GM18858 (cell line): ENCODE measurements at regions not wholly inside any gene's neighbourhood (a gene's known extent, or its start where the extent isn't known, plus 50 kb on each side); places are given as distances from the start of the nearest gene placed in this dataset.

ENCODE experiments used
- ATAC-seq: cut with Tn5 transposase; IDR thresholded peaks from one replicate; pipeline ENCODE4 v1.9.1; 2021; ENCODE audit not compliant: unreplicated experiment

DNA sequence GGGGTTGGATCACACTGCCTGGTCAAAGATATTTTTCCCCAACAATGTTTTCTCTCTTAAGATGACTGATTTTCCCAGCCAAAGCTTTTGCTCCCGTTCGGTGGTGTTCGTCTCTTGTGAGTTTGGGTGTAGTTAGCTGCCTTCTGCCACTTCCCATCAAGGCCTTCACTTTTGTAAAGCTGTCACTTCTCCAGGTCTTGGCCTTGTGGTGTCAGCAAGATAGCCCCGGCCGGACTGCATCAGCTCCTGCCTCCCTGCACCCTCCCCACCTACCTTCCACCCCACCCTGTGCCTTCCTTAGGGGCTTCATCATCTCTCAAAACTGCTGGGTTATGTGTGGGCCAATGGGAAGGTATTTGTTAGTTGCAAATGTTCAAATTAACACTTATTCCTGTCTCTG lies 228.9 kb downstream of the BCL11A start:
- ATAC-seq = no peak

DNA sequence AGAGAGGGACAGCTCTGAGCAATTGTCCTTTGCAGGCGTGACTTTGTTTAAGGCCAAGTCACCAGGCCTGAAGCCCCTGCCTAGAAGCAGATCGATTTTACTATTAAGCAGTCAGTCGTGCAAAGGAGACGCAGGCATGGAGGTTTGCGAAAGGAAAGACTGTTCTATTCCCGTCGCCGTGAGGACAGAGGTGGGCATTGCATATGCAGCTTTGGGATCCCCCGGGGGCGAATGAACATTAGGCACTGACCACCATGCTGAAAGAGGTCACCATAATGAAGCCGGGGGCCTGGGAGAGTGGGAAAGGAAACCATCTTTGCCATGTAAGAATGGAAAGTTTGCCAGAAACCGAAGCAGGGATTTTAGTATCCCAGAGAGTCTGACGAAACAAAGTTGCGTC lies 231.6 kb downstream of the BCL11A start:
- no peak for ATAC-seq

GRCh38 chr2:60320724-60321123 lies 232.7 kb downstream of the BCL11A start:
- ATAC-seq = no peak

DNA sequence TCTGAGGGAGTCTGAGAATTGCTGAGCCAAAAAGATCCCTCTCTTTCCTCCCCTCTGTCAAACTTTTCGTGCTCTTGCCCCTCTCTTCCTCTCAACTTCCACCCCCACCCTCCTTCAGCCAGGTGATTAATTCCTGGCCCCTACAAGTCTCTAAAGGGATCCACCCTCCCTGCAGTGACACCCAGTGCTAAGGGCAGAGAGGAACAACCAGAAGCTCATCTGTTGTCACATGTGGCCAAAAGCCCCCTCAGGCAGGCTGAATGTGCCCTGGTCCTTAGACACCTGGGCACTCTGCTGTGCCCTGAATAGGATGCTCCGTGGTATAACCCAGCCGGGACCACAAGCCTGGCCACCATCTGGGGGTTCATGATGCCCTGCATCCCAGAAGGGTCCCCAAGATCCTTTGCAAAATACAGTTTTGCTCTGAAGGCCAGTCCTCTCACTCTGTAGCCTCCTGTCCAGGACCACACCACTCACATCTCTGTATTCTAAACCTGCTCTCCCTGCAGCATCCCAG lies 234.4 kb downstream of the BCL11A start:
- ATAC-seq = no peak

GRCh38 chr2:60318544-60318943 lies 234.9 kb downstream of the BCL11A start:
- ATAC-seq = no peak

GRCh38 chr2:60317844-60318243 lies 235.6 kb downstream of the BCL11A start:
- ATAC-seq = peak; percentile 88

DNA sequence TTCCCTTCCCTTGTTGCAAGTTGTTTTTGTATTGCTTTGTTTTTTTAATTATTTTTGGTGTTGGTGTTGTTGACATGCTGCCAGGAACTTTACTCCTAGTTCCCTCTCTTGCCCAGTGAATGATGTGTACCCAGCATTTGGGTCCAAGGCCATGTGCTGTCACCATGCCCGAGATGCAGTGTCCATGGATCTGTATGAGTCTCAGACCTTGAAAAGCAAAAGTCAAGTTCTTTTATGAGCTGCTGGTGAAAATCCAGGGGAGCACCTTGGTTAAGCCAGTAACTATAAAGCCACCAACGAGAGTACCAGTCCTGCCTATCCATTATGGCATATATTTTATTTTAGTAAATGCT lies 236.4 kb downstream of the BCL11A start:
- no peak for ATAC-seq

- ATAC-seq = no peak
These were observed 236.9 kb downstream of the BCL11A start for GRCh38 chr2:60316381-60317033.

- no peak for ATAC-seq
These were observed 239.8 kb downstream of the BCL11A start for GRCh38 chr2:60313470-60314172.

GRCh38 chr2:60312618-60313017 lies 240.8 kb downstream of the BCL11A start:
- peak; percentile 76 for ATAC-seq

GRCh38 chr2:60311524-60311923 lies 241.9 kb downstream of the BCL11A start:
- peak; percentile 46 for ATAC-seq

DNA sequence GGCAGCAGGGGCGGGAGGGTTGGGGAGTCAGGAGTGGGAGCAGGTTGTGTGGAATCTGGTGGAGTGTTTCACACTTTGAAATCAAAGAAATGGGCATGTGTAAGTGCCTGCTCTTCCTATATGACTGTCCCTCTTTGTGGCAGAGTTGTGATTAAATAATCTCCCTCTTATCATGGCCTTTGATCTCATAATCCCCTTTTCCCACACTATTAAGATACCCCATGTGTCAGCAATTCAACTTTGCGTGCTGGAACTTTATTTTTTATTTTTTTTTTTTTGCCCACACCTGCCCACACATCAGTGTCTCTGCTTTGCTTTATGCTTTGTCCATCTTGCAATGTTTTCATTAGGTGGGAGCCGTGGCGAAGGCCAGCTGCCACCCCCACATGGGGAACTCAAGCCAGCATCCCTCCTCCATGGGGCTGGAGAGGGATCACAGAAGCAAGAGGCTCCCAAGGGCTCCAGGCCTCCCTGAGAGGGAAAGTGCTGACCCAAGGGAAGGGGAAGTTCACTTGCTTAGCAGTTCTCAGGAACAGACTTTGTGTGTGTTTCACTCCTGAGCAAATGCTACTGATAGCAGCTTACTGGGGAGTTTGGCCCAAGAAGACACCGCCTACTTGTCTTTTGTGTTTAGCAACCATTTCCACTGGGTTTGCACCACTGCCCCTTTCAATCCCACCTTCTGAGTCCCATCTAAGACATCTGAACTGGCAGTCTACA lies 243.4 kb downstream of the BCL11A start:
- ATAC-seq = no peak

DNA sequence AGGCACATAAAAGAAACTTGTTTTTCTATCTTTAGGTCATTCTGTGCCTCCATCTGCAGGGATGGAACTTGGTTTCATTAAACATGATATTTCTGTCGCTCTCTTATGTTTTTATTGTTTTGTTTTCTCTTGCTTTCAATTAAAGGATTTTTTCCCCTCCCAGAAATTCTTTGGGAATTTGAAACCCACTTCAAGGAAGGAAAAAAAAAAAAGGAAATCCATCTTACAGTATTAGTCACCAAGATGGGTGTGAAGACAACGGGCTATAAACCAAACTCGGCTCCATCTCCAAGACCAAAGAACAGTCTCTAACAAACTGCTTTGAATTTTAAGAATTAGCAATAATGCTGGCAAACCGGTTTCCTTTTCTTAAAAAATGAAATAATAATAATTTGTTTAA lies 244.1 kb downstream of the BCL11A start:
- ATAC-seq = no peak

DNA sequence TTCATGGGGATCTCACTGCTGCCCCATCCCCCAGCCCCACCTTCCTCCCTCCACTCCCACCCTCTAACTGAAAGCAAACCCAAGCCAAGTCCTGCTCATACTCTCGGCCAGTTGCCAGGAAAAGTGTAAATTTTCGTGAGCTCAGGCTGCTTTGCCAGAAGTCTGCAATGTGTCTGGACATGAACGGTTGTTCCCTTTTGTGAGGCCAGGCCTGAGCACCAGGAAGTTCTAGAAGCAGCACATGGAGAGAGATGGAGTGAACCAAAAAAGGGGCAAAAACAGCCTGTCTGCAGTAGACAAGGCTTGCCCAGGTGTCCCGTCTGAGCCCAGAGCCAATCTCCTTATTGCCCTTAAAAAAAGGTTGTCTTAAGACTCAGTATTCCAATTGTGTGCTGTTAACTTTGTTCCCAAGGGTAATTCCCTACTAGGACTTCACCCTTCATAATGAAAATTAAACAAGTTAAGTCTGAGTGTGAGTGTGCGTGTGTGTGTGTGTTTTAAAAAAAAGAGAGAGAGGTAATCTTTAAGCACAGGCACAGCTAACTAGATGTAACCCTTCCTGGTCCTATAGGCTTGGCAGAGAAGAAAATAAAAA lies 247.1 kb downstream of the BCL11A start:
- no peak for ATAC-seq

GRCh38 chr2:60303680-60304079 lies 249.8 kb downstream of the BCL11A start:
- no peak for ATAC-seq

DNA sequence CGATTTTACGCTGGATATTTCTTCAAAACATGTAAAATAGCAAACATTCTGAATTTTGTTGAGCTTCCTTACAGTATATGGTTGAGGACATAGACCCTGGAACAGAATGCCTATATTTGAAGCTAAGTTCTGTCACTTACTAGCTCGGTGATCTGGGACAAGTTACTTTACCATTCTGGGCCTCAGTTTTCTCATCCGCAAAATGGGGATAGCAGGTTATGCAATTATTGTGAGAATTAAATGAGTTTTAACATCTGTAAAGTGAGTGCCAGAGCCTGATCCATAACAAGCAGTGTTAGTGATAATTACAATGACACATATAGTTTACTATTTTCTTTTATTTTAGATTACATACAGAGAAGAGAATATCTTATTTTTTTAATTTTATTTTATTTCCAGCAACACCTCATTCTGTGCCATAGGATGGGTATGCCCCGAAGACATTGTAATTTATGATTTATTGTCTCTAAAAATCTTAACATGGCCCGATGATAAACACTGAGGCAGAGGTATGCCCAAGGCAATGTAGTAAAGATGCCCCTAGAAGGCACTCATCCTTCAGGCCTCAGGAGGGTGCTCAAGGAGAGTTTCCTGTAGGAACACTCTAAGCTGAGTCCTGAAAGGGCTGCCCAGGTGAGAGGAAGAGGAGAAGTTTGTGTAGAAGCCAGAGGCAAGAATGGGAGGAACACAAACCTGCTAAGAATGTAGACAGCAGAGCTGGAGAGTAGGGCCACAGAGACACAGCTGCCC lies 250.9 kb downstream of the BCL11A start:
- no peak for ATAC-seq

- no peak for ATAC-seq
These were observed 251.7 kb downstream of the BCL11A start for GRCh38 chr2:60301726-60302125.

DNA sequence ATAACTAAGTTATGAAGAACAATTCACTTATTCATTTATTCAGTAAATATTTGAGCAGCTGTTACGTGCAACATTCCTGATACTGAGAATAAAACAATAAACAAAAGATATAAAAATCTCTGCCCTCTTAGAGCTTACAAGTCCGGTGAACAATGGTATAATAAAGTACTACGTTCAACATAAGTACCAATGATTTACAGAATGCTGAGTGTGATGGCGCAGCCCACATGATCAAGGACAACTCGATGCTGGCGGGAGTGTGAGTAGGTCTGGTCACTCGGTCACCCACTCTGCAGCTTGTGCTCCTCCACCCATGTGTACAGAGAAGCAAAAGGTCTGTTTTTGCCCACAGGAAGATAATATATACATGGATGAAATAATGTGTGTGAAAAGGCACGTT lies 254.3 kb downstream of the BCL11A start:
- no peak for ATAC-seq

DNA sequence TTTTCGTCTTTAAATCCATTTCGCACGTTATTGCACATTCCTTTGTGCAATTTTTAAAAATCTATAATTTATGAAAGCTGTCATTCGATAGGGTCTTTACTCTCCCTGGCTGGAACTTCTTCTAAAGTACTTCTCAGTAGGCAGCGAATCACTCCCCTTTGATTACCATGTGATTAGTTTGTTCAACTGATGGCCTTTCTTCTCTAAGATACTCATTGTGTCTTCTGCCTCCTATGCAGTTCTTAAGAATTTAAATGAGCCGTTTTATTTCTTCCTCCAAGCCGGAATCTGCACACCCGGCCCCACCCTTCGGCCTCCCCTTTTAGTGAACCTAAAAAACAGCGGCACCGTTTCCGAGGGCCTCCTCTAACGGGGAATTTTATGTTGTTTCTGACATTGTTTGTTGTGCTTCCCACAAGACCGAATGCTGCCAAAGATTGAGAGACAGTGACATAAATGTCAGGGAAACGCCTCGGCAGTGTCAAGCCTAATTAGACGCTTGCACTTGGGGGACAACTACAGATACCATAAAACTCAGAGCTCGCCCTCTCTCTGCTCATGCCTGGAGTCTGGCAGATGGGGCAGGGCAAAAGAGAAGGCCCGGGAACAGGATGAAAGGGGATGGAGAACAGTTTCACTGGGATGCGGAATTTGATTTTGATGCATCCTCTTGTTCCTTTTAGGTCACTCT lies 255.3 kb downstream of the BCL11A start:
- ATAC-seq = no peak

DNA sequence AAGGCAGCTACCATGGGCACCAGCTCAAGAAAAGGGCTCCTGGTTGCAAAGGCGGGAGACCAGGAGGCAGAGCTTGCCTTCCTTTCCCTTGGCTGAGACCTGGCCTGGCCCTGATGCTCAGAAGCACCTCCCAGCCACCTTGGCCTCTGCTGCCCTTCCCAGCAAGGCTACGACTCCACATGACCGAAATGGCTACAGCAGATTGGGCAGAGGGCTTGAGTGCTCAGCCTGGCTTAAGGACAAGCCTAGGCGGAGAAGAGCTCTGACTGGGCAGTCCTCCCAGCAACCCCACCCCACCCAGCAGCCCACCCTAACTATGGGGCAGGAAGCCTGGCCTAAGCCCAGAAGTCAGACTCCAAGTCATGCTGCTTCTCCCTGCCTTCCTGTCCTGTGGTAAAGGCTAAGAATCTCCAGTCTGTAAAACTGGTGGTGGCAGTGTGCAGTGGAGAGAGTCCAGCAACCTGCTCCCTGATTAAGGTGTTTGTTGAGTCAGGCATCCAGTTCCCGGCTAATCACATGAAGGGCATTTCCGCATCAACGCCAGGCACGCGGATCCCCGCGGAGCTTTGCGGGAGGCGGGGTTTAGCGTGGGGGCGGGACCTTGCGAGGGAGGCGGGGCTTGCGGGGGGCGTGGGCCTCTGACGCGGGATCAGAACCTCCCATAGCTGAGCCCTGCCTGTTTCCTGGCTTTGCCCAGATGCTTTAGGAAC lies 256.0 kb downstream of the BCL11A start:
- no peak for ATAC-seq
